Stomach (tissue), 8 donors: ENCODE measurements at regions not wholly inside any gene's neighbourhood (a gene's known extent, or its start where the extent isn't known, plus 50 kb on each side); places are given as distances from the start of the nearest gene placed in this dataset.

Experiments
- DNase-seq, 2 donors: peaks; one replicate each; pipeline versions ENCODE4 v3.0.0 to v3.0.0-alpha.2; 2013 to 2019
- H3K27ac ChIP-seq, 5 donors: fragments of 200-600 bp in 4 of 5; sonication (generic) in 4 of 5; one replicate each; pipeline ENCODE4 v1.5.1; 2013 to 2019; ENCODE audit warnings: mild to moderate bottlenecking in 1 of 5, moderate library complexity in 1 of 5
- H3K27me3 ChIP-seq, 3 donors: fragments of 200-600 bp; sonication (generic); one replicate each; pipeline ENCODE4 v1.5.1; 2017 to 2019; ENCODE audit warnings: mixed run types in 1 of 3
- H3K36me3 ChIP-seq, 4 donors: fragments of 200-600 bp; sonication (generic); 1 replicate in 3 of 4; 2 replicates in 1 of 4; pipeline ENCODE4 v1.5.1; 2016 to 2019
- H3K4me1 ChIP-seq, 4 donors: fragments of 200-600 bp; sonication (generic); one replicate each; pipeline ENCODE4 v1.5.1; 2016 to 2019
- H3K4me3 ChIP-seq, 4 donors: fragments of 200-600 bp; sonication (generic) in 3 of 4; one replicate each; pipeline ENCODE4 v1.5.1; 2016 to 2019; ENCODE audit warnings: mild to moderate bottlenecking in 1 of 4
- H3K9me3 ChIP-seq, 4 donors: fragments of 200-600 bp; sonication (generic); one replicate each; pipeline ENCODE4 v1.5.1; 2016 to 2019
- EP300 ChIP-seq: sonication (generic); formaldehyde crosslinking; IDR thresholded peaks from one replicate; pipeline ENCODE4 v1.6.1; 2017; ENCODE audit warnings: antibody characterized with exemption
- POLR2A ChIP-seq, 4 donors: fragments of 450-650 bp; IDR thresholded peaks; one replicate each; pipeline ENCODE4 v1.6.1; 2016; ENCODE audit warnings: antibody characterized with exemption in 4 of 4, control low read depth in 2 of 4, mild to moderate bottlenecking in 1 of 4, moderate library complexity in 1 of 4
- POLR2AphosphoS5 ChIP-seq, 3 donors: sonication (generic); formaldehyde crosslinking; IDR thresholded peaks; one replicate each; pipeline ENCODE4 v1.6.1; 2016; ENCODE audit warnings: antibody characterized with exemption in 3 of 3
- WGBS, 5 donors: extraction: QIAGEN DNeasy Blood & Tissue Kit in 3 of 5; methylation state at CpG; one replicate each; pipeline versions ENCODE4 v1.1.5 to v1.1.7; 2013 to 2018; 5-methylcytosine and 5-hydroxymethylcytosine counted together
- intact Hi-C: fragments of 100-400 bp; cut with DNase I; formaldehyde crosslinking; loops from one replicate; pipeline ENCODE4 v1.15.1; 2023; ENCODE audit warnings: low total_unique reads
- TF ChIP-seq, protein P1 (sequence below), 7 experiments: fragments of 450-650 bp in 4 of 7; fragments of 200-600 bp in 3 of 7; sonication (generic) in 3 of 7; IDR thresholded peaks; one replicate each; pipeline ENCODE4 v1.5.1; 2016 to 2019; ENCODE audit warnings: antibody characterized with exemption in 7 of 7, control low read depth in 2 of 7, mild to moderate bottlenecking in 1 of 7
- donor health status: healthy with polysubstance abuse.
- donor health status: Bipolar disorder and iron deficiency.
- donor health status: healthy.

DNA sequence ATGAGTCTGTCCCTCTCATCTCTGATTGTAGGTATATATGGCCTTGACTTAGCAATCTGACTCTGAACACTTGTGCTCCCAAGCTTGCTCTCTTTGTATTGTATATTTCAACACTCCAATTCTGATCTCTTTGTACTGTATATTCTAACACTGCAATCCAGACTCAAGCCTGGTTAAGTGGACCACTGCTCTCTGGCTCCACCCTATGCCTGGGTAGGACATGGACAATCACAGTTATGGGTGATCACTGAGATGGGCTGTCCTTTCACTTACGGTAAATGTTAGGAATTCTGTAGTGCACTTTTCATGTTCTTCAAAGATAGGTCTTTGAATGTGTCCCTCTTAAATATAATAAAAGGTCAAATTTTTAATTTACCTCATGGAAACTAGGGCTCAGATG is 165.1 kb downstream of the TLR4 start:
- Histone ChIP-seq H3K9me3 (no peaks in the 10 kb centered on the region), H3K4me1 (no peaks in the 10 kb centered on the region), H3K4me3 (no peak overlapping the region), H3K27ac (no peak overlapping the region), H3K27me3 (peaks cover 0 to 4% (median 0%) of the 10 kb centered on the region in 3 donors), H3K36me3 (no peaks in the 10 kb centered on the region)
- TF ChIP-seq, protein P1, sequence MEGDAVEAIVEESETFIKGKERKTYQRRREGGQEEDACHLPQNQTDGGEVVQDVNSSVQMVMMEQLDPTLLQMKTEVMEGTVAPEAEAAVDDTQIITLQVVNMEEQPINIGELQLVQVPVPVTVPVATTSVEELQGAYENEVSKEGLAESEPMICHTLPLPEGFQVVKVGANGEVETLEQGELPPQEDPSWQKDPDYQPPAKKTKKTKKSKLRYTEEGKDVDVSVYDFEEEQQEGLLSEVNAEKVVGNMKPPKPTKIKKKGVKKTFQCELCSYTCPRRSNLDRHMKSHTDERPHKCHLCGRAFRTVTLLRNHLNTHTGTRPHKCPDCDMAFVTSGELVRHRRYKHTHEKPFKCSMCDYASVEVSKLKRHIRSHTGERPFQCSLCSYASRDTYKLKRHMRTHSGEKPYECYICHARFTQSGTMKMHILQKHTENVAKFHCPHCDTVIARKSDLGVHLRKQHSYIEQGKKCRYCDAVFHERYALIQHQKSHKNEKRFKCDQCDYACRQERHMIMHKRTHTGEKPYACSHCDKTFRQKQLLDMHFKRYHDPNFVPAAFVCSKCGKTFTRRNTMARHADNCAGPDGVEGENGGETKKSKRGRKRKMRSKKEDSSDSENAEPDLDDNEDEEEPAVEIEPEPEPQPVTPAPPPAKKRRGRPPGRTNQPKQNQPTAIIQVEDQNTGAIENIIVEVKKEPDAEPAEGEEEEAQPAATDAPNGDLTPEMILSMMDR (IDR thresholded peaks at IDR 0.05), result no peak
- TF ChIP-seq POLR2AphosphoS5 (IDR thresholded peaks at IDR 0.05) (no peak), POLR2A (IDR thresholded peaks at IDR 0.05) (no peak), EP300 (no peak)
- 92 to 100% (median 98%) methylated on average over 1 of the region's 1 CpG for WGBS, 5 donors
- DNase-seq, result no peak
- intact Hi-C loops, result no loop called here

DNA sequence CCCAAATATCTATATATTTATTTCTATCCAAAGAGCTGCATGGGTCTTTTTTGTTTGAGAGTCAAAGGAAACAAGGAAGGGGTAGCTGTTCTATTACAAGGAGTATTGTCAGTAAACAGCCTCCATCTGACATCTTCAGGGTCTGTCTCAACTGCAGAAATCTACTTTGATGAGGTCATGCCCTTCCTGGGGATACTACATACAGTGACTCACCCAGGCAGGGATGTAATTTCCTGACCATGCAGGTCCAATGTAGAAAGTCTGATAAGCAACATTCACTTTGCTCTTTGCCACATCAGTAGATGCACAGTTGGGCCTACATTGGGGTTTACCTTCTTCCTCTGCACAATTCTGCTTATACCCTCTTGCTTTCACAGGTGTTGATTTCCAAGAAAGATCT is 165.5 kb downstream of the TLR4 start:
- H3K27ac ChIP-seq, result no peak overlapping the region

DNA sequence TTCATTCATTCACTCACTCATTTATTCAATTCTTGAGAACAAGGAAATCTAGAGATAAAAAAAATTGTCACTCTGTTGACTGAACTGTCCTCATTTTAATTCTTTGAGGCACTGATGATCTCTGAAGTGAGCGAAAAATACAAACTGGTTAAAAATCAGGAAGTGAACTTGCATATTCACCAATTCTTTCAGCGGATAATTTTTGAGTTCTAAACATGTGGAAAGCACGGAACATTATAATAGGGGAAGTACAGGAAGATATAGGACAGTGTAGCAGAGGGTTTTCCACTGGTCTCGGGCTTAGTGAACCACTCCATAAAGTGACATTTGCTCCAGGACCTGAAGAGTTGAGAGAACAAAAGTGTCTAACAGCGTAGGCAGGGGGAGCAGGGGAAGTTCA is 169.5 kb downstream of the TLR4 start:
- H3K4me1 ChIP-seq, result no peaks in the 10 kb centered on the region

More for the DNA sequence above, 165.5 kb downstream of the TLR4 start:
- no peak for DNase-seq
- Histone ChIP-seq H3K4me1 (no peaks in the 10 kb centered on the region), H3K9me3 (no peaks in the 10 kb centered on the region), H3K4me3 (no peak overlapping the region), H3K36me3 (no peaks in the 10 kb centered on the region), H3K27me3 (peaks cover 0 to 2% (median 0%) of the 10 kb centered on the region in 3 donors)
- TF ChIP-seq, protein P1 (IDR thresholded peaks at IDR 0.05), result no peak
- intact Hi-C loops, result no loop called here

DNA sequence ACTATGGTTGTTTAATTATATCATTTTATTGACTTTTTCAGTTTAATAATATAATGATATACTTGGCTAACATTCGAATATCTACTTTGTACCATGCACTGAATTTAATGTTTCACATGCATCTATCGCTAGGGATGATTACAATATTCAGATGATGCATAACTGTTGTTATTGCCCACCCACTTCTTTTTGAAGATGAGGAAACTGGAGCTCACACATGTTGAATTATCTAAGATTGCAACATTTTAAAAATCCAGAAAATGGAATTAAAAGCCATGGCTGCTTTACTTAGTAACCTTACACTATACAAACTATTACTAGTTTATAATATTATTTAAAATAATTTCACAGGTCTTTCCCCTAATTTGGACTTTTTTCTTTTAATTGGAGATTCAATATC is 171.7 kb downstream of the TLR4 start:
- H3K9me3 ChIP-seq, result no peaks in the 10 kb centered on the region
- intact Hi-C loops, result no loop called here
- no peak overlapping the region for H3K4me3 ChIP-seq
- H3K36me3 ChIP-seq, result no peaks in the 10 kb centered on the region
- no peaks in the 10 kb centered on the region for H3K27me3 ChIP-seq
- TF ChIP-seq POLR2A (IDR thresholded peaks at IDR 0.05), result no peak
- no peak for TF ChIP-seq EP300
- TF ChIP-seq, protein P1 (IDR thresholded peaks at IDR 0.05), result no peak
- no peak for TF ChIP-seq POLR2AphosphoS5 (IDR thresholded peaks at IDR 0.05)
- H3K4me1 ChIP-seq, result no peaks in the 10 kb centered on the region
- H3K27ac ChIP-seq, result no peak overlapping the region
- no peak for DNase-seq
- WGBS, 5 donors, result 75 to 87% (median 84%) methylated on average over 2 of the region's 2 CpGs

More for the DNA sequence above, 169.5 kb downstream of the TLR4 start:
- TF ChIP-seq POLR2A (IDR thresholded peaks at IDR 0.05) (no peak), EP300 (no peak)
- TF ChIP-seq, protein P1 (IDR thresholded peaks at IDR 0.05), result no peak
- Histone ChIP-seq H3K27ac (no peak overlapping the region), H3K4me3 (no peak overlapping the region), H3K36me3 (no peaks in the 10 kb centered on the region), H3K9me3 (no peaks in the 10 kb centered on the region), H3K27me3 (no peaks in the 10 kb centered on the region)
- WGBS, 5 donors, result 64 to 86% (median 81%) methylated on average over 5 of the region's 5 CpGs
- intact Hi-C loops, result no loop called here
- DNase-seq, result no peak

DNA sequence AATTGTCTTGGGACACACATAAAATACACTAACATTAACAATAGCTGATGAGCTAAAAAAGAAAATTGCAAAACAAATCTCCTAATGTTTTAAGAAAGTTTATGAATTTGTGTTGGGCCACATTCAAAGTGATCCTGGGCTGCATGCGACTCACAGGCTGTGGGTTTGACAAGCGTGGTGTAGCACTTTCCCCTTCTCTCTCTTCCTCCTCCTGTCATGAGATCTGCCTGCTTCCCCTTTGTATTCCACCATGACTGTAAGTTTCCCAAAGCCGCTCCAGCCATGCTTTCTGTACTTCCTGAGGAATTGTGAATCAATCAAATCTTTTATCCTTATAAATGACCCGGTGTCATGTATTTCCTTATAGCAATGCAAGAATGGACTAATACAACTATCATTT is 178.0 kb downstream of the TLR4 start:
- Histone ChIP-seq H3K4me3 (no peak overlapping the region), H3K27ac (no peak overlapping the region), H3K4me1 (no peaks in the 10 kb centered on the region), H3K36me3 (no peaks in the 10 kb centered on the region), H3K9me3 (no peaks in the 10 kb centered on the region), H3K27me3 (no peaks in the 10 kb centered on the region)
- no peak for DNase-seq
- no peak for TF ChIP-seq POLR2A (IDR thresholded peaks at IDR 0.05)
- TF ChIP-seq, protein P1 (IDR thresholded peaks at IDR 0.05), result no peak
- no peak for TF ChIP-seq POLR2AphosphoS5 (IDR thresholded peaks at IDR 0.05)
- no peak for TF ChIP-seq EP300
- whole genome bisulfite sequencing, 5 donors, result 70 to 86% (median 82%) methylated on average over 4 of the region's 4 CpGs
- intact Hi-C loops, result no loop called here
